OCI-LY1 (cell line): ENCODE measurements at regions not wholly inside any gene's neighbourhood (a gene's known extent, or its start where the extent isn't known, plus 50 kb on each side); places are given as distances from the start of the nearest gene placed in this dataset.

ENCODE experiments used
- EZH2 ChIP-seq: fragments of 200-600 bp; sonication (generic), shearing (Covaris generic); IDR thresholded peaks from 2 replicates; pipeline ENCODE4 v1.8.0; 2017; ENCODE audit warnings: borderline replicate concordance, mixed run types, mild to moderate bottlenecking, antibody characterized with exemption, low read length, moderate library complexity, mixed read lengths
- TF ChIP-seq, protein P1 (sequence below): fragments of 200-600 bp; sonication (generic), shearing (Covaris generic); IDR thresholded peaks from 2 replicates; pipeline ENCODE4 v1.5.1; 2017; ENCODE audit warnings: mild to moderate bottlenecking, antibody characterized with exemption, low read length, moderate library complexity, mixed read lengths

DNA sequence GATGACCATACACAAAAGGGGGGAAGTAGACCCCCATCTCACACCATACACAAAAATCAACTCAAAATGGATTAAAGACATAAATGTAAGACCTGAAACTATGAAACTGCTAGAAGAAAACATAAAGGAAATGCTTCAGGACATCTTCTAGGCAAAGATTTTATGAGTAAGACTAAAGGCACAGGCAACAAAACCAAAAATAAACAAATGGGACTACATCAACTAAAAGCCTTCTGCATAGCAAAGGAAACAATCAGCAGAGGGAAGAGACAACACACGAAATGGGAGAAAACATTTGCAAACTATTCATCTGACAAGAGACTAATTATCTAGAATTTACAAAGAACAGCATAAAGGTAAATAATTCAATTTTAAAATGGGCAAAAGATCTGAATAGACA lies 152.1 kb downstream of the AXIN2 start:
- TF ChIP-seq, protein P1, sequence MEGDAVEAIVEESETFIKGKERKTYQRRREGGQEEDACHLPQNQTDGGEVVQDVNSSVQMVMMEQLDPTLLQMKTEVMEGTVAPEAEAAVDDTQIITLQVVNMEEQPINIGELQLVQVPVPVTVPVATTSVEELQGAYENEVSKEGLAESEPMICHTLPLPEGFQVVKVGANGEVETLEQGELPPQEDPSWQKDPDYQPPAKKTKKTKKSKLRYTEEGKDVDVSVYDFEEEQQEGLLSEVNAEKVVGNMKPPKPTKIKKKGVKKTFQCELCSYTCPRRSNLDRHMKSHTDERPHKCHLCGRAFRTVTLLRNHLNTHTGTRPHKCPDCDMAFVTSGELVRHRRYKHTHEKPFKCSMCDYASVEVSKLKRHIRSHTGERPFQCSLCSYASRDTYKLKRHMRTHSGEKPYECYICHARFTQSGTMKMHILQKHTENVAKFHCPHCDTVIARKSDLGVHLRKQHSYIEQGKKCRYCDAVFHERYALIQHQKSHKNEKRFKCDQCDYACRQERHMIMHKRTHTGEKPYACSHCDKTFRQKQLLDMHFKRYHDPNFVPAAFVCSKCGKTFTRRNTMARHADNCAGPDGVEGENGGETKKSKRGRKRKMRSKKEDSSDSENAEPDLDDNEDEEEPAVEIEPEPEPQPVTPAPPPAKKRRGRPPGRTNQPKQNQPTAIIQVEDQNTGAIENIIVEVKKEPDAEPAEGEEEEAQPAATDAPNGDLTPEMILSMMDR = no peak
- TF ChIP-seq EZH2 = no peak
